LNCAP (cell line): ENCODE measurements at regions not wholly inside any gene's neighbourhood (a gene's known extent, or its start where the extent isn't known, plus 50 kb on each side); places are given as distances from the start of the nearest gene placed in this dataset.

Source experiments
- CTCF ChIP-seq: fragments of 450-650 bp; IDR thresholded peaks from 2 replicates; pipeline ENCODE4 v1.5.1; 2017; ENCODE audit warnings: mild to moderate bottlenecking

GRCh38 chr15:20358779-20359414, 182.7 kb downstream of the GOLGA6L6 start:
- TF ChIP-seq CTCF, result no peak

- no peak for TF ChIP-seq CTCF
Measured at GRCh38 chr15:20358066-20358778, 183.4 kb downstream of the GOLGA6L6 start.

GRCh38 chr15:20357481-20358065, 184.0 kb downstream of the GOLGA6L6 start:
- TF ChIP-seq CTCF, result no peak

- TF ChIP-seq CTCF, result no peak
Measured at GRCh38 chr15:20356911-20357480, 184.6 kb downstream of the GOLGA6L6 start.

GRCh38 chr15:20356444-20356910, 185.1 kb downstream of the GOLGA6L6 start:
- TF ChIP-seq CTCF, result peak; percentile 82

- TF ChIP-seq CTCF, result no peak
Measured at GRCh38 chr15:20355256-20355868, 186.2 kb downstream of the GOLGA6L6 start.
